Panc1 (cell line): ENCODE measurements at regions not wholly inside any gene's neighbourhood (a gene's known extent, or its start where the extent isn't known, plus 50 kb on each side); places are given as distances from the start of the nearest gene placed in this dataset.

ENCODE experiments used
- ATAC-seq: fragments of 200-7000 bp; cut with Tn5 transposase; 2 replicates; pipeline ENCODE4 v1.9.1; 2020; ENCODE audit warnings: mild to moderate bottlenecking, moderate library complexity
- BruUV-seq: library from RNA; stranded (reverse); fragments of 400-500 nt; replicated peaks from 2 replicates; lab custom pipeline; 2021; lab: Mats Ljungman, UMichigan
- CTCF ChIA-PET: fragments of 300-600 bp; sonication (Branson Sonifier 250); formaldehyde crosslinking; loops from one replicate; lab custom pipeline; 2022; ENCODE audit warnings: antibody characterized with exemption; lab: Charles Lee
- POLR2A ChIA-PET: fragments of 300-600 bp; sonication (Branson Sonifier 250); formaldehyde crosslinking; loops from one replicate; lab custom pipeline; 2022; ENCODE audit warnings: antibody characterized with exemption; lab: Charles Lee
- DNase-seq: peaks from one replicate; pipeline ENCODE4 v3.0.0-alpha.2; 2010; ENCODE audit warnings: low read depth, low spot score
- H3K27ac ChIP-seq: 2 replicates; pipeline ENCODE4 v1.5.1; 2011; ENCODE audit warnings: mild to moderate bottlenecking, low read length, inconsistent platforms
- H3K27me3 ChIP-seq: fragments of 200-500 bp; sonication (Bioruptor generic); 2 replicates; pipeline ENCODE4 v1.6.0; 2014; ENCODE audit warnings: low read length, inconsistent platforms; ENCODE audit not compliant: control insufficient read depth, insufficient read depth
- H3K36me3 ChIP-seq: fragments of 200-500 bp; sonication (Bioruptor generic); 2 replicates; pipeline ENCODE4 v1.5.1; 2014; ENCODE audit warnings: inconsistent platforms, mild to moderate bottlenecking, low read length, moderate library complexity; ENCODE audit not compliant: control insufficient read depth, insufficient read depth
- H3K4me1 ChIP-seq: 2 replicates; pipeline ENCODE4 v1.5.1; 2011; ENCODE audit warnings: inconsistent platforms, mild to moderate bottlenecking, low read length, moderate library complexity; ENCODE audit not compliant: control insufficient read depth, insufficient read depth
- H3K4me3 ChIP-seq, 2 experiments: 2 replicates each; pipeline ENCODE4 v1.5.1; 2011 to 2012; ENCODE audit warnings: low read depth in 2 of 2, low read length in 2 of 2, mild to moderate bottlenecking in 2 of 2, inconsistent platforms in 1 of 2, moderate library complexity in 1 of 2
- H3K9me3 ChIP-seq: fragments of 200-500 bp; sonication (Bioruptor generic); 2 replicates; pipeline ENCODE4 v1.5.1; 2014; ENCODE audit warnings: low read depth, mild to moderate bottlenecking, inconsistent platforms, low read length, moderate library complexity; ENCODE audit not compliant: control insufficient read depth, insufficient read depth
- POLR2AphosphoS5 ChIP-seq: IDR thresholded peaks from 2 replicates; pipeline ENCODE4 v1.6.1; 2012; ENCODE audit warnings: mild to moderate bottlenecking, low read depth, low read length, moderate library complexity
- SIN3A ChIP-seq: IDR thresholded peaks from 2 replicates; pipeline ENCODE4 v1.6.1; 2012; ENCODE audit warnings: low read depth, mild to moderate bottlenecking, low read length, moderate library complexity, borderline replicate concordance; ENCODE audit not compliant: insufficient read depth
- TCF7L2 ChIP-seq: IDR thresholded peaks from 2 replicates; pipeline ENCODE4 v1.6.1; 2011; ENCODE audit warnings: mild to moderate bottlenecking, low read depth, low read length, inconsistent platforms
- in situ Hi-C: cut with HindIII; loops from 2 replicates; pipeline ENCODE4 v1.10.0; 2016; ENCODE audit warnings: low sequenced_read_pairs, low pct_unique_long_range_greater_than_20kb
- intact Hi-C: fragments of 100-400 bp; cut with micrococcal nuclease; formaldehyde crosslinking; loops from one replicate; pipeline ENCODE4 v1.10.0; 2022; ENCODE audit not compliant: unreplicated experiment
- TF ChIP-seq, protein P1 (sequence below): fragments of 450-650 bp; IDR thresholded peaks from 2 replicates; pipeline ENCODE4 v1.5.1; 2017; ENCODE audit warnings: mild to moderate bottlenecking
- TF ChIP-seq, protein P2 (sequence below), 2 experiments: IDR thresholded peaks; 2 replicates each; pipeline ENCODE4 v1.6.1; 2011 to 2012; ENCODE audit warnings: low read depth in 2 of 2, control low read depth in 1 of 2, low read length in 1 of 2, mild to moderate bottlenecking in 1 of 2, moderate library complexity in 1 of 2; ENCODE audit not compliant: insufficient read depth in 1 of 2

DNA sequence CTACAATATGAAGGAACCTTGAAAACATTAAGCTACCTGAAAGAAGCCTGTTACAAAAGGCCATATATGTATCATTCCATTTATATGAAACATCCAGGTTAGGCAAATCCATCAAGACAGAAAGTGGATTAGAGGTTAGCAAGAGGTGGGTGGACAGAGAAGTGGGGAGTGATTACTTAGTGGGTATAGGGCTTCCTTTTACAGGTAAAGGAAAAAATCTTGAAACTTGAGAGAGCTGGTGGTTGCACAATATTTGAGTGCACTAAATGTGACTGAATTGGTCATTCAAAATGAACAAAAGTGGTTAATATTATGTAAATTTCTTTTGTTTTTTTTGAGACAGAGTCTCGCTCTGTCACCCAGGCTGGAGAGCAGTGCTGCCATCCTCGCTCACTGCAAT lies 119.4 kb upstream of the KIF5B start:
- Histone ChIP-seq H3K27ac (no peak overlapping the region), H3K9me3 (no peaks in the 10 kb centered on the region), H3K27me3 (no peaks in the 10 kb centered on the region), H3K4me3 (no peak overlapping the region), H3K4me1 (no peaks in the 10 kb centered on the region), H3K36me3 (no peaks in the 10 kb centered on the region)
- in situ Hi-C loops = no loop called here
- POLR2A ChIA-PET = no interaction called here
- TF ChIP-seq, protein P1, sequence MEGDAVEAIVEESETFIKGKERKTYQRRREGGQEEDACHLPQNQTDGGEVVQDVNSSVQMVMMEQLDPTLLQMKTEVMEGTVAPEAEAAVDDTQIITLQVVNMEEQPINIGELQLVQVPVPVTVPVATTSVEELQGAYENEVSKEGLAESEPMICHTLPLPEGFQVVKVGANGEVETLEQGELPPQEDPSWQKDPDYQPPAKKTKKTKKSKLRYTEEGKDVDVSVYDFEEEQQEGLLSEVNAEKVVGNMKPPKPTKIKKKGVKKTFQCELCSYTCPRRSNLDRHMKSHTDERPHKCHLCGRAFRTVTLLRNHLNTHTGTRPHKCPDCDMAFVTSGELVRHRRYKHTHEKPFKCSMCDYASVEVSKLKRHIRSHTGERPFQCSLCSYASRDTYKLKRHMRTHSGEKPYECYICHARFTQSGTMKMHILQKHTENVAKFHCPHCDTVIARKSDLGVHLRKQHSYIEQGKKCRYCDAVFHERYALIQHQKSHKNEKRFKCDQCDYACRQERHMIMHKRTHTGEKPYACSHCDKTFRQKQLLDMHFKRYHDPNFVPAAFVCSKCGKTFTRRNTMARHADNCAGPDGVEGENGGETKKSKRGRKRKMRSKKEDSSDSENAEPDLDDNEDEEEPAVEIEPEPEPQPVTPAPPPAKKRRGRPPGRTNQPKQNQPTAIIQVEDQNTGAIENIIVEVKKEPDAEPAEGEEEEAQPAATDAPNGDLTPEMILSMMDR = no peak
- TF ChIP-seq, protein P2, sequence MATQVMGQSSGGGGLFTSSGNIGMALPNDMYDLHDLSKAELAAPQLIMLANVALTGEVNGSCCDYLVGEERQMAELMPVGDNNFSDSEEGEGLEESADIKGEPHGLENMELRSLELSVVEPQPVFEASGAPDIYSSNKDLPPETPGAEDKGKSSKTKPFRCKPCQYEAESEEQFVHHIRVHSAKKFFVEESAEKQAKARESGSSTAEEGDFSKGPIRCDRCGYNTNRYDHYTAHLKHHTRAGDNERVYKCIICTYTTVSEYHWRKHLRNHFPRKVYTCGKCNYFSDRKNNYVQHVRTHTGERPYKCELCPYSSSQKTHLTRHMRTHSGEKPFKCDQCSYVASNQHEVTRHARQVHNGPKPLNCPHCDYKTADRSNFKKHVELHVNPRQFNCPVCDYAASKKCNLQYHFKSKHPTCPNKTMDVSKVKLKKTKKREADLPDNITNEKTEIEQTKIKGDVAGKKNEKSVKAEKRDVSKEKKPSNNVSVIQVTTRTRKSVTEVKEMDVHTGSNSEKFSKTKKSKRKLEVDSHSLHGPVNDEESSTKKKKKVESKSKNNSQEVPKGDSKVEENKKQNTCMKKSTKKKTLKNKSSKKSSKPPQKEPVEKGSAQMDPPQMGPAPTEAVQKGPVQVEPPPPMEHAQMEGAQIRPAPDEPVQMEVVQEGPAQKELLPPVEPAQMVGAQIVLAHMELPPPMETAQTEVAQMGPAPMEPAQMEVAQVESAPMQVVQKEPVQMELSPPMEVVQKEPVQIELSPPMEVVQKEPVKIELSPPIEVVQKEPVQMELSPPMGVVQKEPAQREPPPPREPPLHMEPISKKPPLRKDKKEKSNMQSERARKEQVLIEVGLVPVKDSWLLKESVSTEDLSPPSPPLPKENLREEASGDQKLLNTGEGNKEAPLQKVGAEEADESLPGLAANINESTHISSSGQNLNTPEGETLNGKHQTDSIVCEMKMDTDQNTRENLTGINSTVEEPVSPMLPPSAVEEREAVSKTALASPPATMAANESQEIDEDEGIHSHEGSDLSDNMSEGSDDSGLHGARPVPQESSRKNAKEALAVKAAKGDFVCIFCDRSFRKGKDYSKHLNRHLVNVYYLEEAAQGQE (IDR thresholded peaks at IDR 0.05; ENCODE audit: insufficient read depth in 1 of 2, low read depth in 2 of 2, low read length in 1 of 2) = no peak
- TF ChIP-seq POLR2AphosphoS5 (no peak), TCF7L2 (no peak), SIN3A (no peak)
- intact Hi-C loops = no loop called here
- DNase-seq (no peak), ATAC-seq (no peak)
- BruUV-seq = no TSS peak
- CTCF ChIA-PET = no interaction called here

DNA sequence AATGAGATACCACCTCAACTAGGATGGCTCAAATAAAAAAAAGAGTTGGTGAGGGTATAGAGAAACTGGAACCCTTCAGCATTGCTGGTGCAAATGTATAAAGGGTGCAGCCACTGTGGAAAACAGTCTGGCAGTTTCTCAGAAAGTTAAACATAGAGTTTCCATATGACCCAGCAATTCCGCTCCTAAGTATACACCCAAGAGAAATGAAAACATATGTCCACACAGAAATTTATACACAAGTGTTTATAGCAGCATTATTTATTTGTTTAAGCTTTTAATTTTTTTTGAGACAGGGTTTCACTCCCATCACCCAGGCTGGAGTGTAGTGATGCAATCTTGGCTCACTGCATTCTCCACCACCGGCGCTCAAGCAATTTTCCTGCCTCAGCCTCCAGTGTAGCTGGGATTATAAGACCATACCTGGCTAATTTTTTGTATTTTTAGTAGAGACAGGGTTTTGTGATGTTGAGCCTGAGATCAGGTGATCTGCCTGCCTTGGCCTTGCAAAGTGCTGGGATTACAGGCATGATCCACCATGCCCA lies 118.2 kb upstream of the KIF5B start:
- POLR2A ChIA-PET = no interaction called here

More for the DNA sequence above, 118.2 kb upstream of the KIF5B start:
- Histone ChIP-seq H3K9me3 (no peaks in the 10 kb centered on the region), H3K4me1 (no peaks in the 10 kb centered on the region), H3K27me3 (no peaks in the 10 kb centered on the region), H3K4me3 (no peak overlapping the region), H3K36me3 (no peaks in the 10 kb centered on the region), H3K27ac (no peak overlapping the region)
- BruUV-seq = no TSS peak
- TF ChIP-seq, protein P1 = no peak
- TF ChIP-seq SIN3A = no peak
- TF ChIP-seq POLR2AphosphoS5 = no peak
- intact Hi-C loops (no loop called here), in situ Hi-C loops (no loop called here)
- no peak for DNase-seq
- CTCF ChIA-PET = no interaction called here
- no peak for ATAC-seq
